Medulla oblongata (tissue), 1 donor: ENCODE measurements at regions not wholly inside any gene's neighbourhood (a gene's known extent, or its start where the extent isn't known, plus 50 kb on each side); places are given as distances from the start of the nearest gene placed in this dataset.
"Not testable (repeated sequence)": the region's sequence is repeated elsewhere in the genome, so short reads cannot be mapped to it uniquely, and the experiment has no call there.

ENCODE experiments used
- DNase-seq: peaks from one replicate; pipeline ENCODE4 v3.0.0-alpha.2; 2015; ENCODE audit errors: extremely low spot score

GRCh38 chr3:159453945-159454344, 534.7 kb upstream of the IL12A start:
- DNase-seq, result no peak

GRCh38 chr3:159455741-159456181, 532.9 kb upstream of the IL12A start:
- DNase-seq, result no peak

GRCh38 chr3:159458010-159458409, 530.6 kb upstream of the IL12A start:
- no peak for DNase-seq

- no peak for DNase-seq
These were observed 529.7 kb upstream of the IL12A start for GRCh38 chr3:159458982-159459381.

- no peak for DNase-seq
These were observed 516.0 kb upstream of the IL12A start for GRCh38 chr3:159472611-159473010.

- no peak for DNase-seq
These were observed 515.4 kb upstream of the IL12A start for GRCh38 chr3:159473206-159473605.

GRCh38 chr3:159480046-159480445, 508.6 kb upstream of the IL12A start:
- DNase-seq, result no peak

- no peak for DNase-seq
These were observed 506.2 kb upstream of the IL12A start for GRCh38 chr3:159482241-159482993.

- no peak for DNase-seq
These were observed 505.7 kb upstream of the IL12A start for GRCh38 chr3:159482994-159483367.

- no peak for DNase-seq
These were observed 502.1 kb upstream of the IL12A start for GRCh38 chr3:159486580-159486979.

- no peak for DNase-seq
These were observed 501.3 kb upstream of the IL12A start for GRCh38 chr3:159487304-159487703.

GRCh38 chr3:159488602-159489001, 500.0 kb upstream of the IL12A start:
- no peak for DNase-seq

- no peak for DNase-seq
These were observed 491.3 kb upstream of the IL12A start for GRCh38 chr3:159497361-159497760.

GRCh38 chr3:159499031-159499793, 489.4 kb upstream of the IL12A start:
- no peak for DNase-seq

- no peak for DNase-seq
These were observed 487.6 kb upstream of the IL12A start for GRCh38 chr3:159501029-159501428.

- DNase-seq, result no peak
These were observed 485.6 kb upstream of the IL12A start for GRCh38 chr3:159502986-159503385.

GRCh38 chr3:159510988-159511387, 477.6 kb upstream of the IL12A start:
- not testable (repeated sequence) for DNase-seq

GRCh38 chr3:159513444-159513843, 475.2 kb upstream of the IL12A start:
- no peak for DNase-seq

GRCh38 chr3:159513867-159514380, 474.7 kb upstream of the IL12A start:
- DNase-seq, result no peak

- DNase-seq, result no peak
These were observed 471.5 kb upstream of the IL12A start for GRCh38 chr3:159517105-159517504.

GRCh38 chr3:159520638-159521037, 468.0 kb upstream of the IL12A start:
- DNase-seq, result no peak

GRCh38 chr3:159522276-159522675, 466.4 kb upstream of the IL12A start:
- no peak for DNase-seq
